ENCODE measurements at regions not wholly inside any gene's neighbourhood (a gene's known extent, or its start where the extent isn't known, plus 50 kb on each side); places are given as distances from the start of the nearest gene placed in this dataset.

DNA sequence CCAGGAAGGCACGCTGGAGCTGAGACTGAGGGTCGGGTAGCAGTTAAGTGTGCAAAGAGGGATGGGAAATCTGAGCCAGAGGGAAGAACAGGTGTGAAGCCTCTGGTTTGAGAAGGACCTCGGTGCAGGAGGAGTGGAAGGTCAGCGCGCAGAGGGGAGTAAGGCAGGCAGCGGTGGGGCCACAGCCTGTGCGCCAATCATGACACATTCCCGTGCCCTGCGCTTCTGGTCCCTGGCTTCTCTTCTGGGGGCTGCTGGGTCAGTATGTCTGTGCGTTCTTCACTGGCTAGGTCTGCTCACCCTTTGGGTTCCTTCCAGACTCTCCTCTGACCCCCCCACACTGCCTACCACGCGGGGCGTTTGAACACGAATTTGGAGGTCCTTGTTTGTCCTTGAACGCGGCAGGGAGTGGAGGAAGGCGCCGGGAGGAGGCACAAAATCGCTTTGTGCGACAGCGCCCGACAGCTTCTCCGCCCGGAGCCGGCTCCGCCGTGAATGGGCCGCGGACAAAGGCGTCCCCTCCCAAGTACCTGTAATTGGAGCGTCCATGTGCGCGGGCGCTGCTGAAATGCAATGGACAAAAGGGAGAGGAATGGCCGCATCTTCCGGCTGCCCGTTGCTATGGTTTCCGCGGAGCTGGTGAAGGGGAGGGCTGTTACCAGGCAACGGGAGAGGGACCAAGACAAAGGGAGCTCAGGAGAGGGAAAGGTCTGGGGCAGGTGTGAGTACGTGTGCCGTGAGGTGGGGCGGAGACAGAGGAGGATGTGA lies 207.2 kb upstream of the SRRM4 start:
- DNase-seq, result no peak

DNA sequence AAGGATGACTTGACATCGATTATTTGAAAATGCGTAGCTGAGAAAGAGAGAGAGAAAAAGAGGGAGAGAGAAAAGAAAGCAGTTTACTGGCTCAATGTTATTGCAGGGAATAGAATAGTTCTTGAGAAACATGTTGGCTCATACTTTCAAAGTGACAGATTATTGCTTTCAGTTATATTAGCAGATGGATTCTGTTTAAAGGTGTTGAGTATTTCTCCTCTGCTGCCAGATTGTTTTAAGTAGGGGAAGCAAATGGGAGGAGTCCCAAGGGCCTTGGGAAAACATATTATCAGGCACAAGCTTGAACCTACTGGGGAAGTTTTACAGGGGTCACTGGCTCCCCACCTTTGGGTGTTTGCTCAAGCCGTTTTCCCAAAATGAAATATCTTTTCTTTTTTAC lies 203.8 kb upstream of the SRRM4 start:
- DNase-seq, result no peak

DNA sequence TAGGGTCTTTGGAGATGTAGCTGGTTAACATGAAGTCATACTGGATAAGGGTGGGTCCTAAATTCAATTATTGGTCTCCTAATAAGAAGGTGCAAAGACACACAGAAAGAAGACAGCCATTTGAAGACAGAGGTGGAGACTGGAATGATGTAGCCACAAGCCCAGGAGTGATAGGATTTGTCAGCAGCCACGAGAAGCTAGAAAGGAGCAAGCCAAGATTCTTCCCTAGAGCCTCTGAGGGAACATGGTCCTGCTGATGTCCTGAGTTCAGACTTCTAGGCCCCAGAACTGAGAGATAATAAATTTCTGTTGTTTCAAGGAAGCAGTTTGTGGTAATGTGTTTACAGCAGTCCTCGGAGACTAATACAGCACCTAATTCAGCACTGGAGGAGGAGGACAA lies 203.3 kb upstream of the SRRM4 start:
- DNase-seq, result no peak

DNA sequence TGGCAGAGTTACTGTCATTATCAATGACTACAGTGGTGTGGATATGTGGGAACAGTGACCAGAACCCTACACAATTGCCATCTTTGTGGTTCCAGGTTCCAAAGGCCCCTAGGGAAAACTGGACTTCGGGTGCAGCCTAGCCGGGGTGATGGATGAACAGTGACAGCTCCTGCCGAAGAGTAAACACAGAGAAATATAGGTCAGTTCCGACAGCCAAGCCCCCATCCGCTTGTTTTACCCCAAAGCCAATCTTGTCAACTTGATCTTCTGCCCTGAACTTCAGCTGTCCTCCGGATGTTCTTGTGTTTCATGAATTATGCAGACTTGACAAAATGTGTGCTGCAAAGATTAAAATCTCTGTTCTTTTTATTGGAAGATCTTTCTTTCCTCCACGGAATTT lies 200.4 kb upstream of the SRRM4 start:
- DNase-seq, result no peak

DNA sequence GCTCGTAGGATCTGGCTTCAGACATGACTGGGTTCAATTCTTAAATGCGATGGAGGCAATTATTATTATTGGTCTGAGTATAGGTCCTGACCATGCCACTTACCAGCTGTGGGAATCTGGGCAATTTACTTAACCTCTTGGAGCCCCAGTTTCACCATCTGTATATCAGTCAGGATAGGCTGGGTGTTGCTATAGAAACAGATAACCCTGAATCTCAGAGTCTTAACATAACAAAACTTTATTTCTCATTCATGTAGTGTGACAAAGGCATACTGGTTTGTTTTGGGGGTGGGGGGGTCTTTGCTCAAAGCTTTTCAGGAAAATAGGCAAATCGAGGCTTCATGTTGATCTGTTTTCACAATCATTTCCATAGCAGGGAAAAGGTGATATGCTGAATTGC lies 199.6 kb upstream of the SRRM4 start:
- no peak for DNase-seq

DNA sequence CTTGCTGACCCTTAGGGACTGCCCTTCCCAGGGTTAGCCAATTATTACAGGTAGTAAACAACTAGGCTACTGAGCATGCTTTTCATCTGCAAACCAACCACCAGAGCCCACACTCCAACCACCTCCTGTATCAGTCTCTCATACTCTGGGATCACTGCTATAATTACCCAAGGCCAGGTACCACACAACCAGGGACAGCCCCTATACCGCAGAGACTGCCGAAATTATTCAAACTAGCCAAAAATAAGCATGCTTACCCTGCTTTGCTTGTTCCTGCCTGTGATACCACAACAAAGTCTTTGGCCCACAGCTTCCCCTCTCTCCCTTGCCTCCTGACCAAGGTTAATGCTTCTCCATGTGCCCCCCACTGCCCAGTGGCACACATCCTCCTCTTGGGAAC lies 197.6 kb upstream of the SRRM4 start:
- DNase-seq, result no peak

DNA sequence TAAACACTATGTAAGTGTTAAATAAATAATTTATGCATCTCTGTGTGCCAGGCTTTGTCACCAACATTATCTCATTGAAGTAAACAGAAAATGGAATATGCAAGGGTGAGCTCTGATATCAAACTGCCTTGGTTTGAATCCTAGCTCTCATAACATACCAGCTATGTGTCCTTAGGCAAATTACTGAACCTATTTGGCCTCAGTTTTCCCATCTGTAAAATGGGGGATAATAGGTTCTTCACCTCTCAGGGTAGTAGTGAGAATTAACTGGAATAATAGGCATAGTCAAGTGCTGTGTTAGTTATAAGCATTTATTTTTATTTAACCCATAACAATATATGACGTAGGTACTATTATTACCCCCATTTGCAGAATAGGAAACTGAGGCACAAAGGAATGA lies 190.8 kb upstream of the SRRM4 start:
- no peak for DNase-seq

DNA sequence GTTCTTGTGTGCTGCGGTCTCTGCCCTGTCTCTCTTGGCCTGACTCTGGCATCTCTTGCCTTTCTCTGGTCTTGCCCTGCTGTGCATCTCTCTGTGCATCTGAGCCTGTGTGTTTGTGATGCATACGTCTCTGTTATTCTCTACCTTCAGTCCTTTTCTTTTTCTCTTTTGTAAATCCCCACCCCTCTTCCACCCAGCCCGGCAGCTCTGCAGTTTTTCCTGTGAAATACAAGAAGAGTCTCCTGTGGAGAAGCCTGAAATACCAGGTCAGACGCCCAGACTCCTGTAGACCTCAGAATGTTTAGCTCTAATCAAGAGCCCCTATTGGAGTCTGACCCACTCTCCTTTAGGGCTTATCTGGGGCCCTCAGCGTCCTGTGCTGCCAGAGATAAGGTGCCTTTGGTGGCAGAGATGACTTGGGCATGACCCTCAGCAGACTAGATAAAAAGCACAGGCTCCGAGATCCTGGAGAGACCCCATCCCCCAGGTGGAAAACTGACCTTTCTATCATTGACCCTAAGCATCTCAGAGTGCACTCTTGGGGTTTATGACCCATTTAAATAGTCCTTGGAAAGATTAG lies 167.5 kb upstream of the SRRM4 start:
- peak; percentile 66 for DNase-seq

DNA sequence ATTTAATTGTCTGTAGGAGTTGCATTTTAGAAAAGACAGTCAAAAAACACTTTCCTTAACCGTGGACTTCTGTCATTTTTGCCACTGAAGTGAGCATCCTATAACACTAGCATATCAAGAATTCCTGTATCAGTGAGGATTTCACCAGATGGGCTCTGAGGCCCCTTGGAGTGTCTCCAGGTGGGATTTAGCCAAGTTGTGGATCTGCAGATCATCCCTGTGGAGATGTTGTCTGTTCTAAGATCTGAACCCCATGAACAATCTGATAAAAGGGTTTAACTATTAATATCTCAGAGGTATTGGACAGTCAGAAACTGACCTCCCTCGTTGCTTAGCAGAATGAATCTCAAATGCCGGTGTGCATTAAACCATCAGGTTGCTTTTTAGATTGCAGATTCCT lies 165.0 kb upstream of the SRRM4 start:
- DNase-seq, result no peak

DNA sequence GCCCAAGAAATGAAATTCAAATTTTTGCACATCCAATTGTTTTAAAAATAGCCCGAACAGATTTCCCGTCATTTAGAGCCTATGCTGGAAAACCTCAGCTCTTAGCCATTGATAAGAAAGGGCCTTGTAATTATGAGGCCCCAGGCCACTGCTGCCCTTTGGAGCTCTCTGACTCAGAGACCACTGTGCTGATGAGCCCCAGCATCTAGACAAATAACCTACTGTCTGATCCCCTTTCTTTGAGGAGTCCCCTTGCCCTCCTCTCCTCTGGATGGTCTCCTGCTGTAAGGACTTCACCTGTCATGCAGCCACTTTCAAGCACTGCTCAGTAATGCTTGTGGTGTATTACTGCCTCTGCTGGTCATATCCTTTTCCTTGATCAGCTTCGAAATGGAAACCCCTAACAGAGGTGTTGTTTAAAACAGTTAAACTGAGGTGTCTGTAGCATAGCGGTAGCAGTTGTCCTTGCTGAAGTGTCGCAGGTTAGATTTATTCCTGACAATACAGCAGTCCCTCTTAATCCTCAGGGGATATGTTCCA lies 159.9 kb upstream of the SRRM4 start:
- DNase-seq, result no peak

DNA sequence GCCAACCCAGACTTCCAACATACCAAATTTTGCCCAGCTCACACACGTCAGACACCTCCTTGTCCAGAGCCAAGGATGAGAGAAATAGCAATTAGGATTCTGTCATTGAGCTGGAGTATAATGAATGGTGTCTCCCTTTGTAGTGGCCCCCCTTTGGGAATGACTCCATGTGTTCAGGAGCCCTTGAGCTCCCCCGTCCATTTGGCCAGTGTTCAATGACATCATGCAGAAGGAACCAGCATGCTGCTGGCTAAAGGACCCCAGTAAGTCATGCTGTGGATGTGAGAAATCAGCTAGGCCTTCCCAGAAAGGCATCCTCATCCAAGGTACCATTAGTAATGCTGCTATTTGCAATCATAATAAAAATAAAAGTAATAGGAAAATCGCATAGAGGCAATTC lies 158.8 kb upstream of the SRRM4 start:
- DNase-seq, result no peak

DNA sequence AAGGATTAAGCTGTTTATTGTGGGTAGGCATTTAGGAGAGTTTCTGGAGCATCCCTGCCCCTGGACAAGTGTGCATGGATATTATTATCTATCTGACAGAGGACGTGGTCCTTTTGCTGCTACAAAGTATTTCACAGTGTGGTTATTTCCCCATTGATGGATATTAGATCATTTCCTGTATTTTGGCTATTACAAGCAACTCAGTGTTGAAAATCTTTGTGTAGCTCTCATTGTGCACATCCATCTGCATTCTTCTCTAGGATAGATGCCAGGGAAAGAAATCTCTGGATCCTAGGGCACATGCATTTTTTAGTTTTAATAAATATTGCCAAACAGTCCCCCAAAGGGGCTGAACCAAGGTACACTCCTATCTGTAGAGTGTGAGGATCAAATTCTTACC lies 154.3 kb upstream of the SRRM4 start:
- no peak for DNase-seq

DNA sequence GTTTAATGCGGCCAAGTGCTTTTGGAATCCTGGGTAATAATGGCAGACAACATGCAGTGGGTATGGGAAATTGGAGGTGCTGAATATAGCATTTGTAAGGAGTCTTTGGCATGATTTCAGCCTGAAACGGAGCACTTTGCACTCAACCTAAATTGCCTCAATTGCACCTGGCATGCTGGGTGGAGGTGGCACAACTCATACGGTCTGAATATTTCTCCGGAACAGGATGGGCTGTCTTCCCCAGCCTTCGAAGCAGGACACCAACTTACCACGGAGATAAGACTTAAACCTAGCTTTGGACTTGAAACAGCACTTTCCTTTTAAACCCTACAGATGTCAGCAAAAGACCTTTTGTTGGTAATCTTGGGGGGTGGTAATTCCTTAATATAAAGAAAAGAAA lies 153.7 kb upstream of the SRRM4 start:
- no peak for DNase-seq

DNA sequence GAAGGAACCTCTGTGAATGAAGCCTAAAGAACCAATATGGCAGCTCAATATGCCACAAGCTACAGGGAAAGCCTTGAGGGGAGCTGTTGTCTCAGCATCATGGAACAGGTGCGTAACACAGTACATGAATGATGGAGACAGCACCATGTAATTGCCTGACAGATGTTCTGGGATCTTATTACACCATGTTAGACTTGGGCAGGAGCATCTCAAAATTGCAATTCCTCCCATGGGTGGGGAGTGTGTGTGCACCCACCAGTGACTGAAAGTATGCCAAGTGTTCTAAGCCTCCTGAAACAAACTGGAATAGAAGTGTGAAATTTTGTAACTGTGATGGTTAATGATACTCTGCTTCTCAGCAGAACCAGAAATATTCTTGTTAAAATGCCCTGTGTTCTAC lies 151.0 kb upstream of the SRRM4 start:
- no peak for DNase-seq

DNA sequence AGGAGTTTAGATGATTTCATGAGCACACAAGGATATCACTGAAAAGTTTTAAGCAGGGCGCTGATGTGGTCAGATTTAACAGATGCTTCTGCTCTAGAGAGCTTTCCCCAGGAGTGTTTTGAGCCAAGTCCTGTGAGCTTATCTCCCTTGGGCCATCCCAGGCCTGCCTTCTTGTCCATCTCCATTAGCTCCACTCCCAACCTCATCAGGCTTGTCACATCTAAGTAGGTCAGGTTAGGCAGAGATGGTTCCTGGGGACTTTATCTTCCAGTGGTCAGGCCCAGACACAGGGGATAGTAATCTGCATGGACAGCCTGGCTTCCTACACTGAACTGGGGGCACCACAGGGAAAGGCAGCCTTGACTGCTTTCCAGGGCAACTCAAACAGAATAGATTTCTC lies 145.4 kb upstream of the SRRM4 start:
- DNase-seq, result no peak

DNA sequence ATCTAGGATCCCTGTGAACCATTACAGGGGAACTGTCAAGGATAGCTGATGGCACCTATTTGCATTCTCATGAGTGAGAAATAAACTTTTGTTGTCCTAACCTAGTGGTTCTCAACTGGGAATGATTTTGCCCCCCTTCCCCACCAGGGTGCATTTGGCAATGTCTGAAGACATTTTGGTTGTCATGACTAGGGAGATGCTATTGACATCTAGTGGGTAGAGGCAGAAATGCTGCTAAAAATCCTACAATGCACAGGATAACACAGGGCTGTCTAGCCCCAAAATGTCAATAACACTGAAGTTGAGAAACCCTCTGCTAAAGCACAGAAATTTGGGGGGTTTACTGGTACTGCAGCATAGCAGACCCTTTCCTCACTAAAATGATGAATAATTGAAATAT lies 140.9 kb upstream of the SRRM4 start:
- peak; percentile 3 for DNase-seq

DNA sequence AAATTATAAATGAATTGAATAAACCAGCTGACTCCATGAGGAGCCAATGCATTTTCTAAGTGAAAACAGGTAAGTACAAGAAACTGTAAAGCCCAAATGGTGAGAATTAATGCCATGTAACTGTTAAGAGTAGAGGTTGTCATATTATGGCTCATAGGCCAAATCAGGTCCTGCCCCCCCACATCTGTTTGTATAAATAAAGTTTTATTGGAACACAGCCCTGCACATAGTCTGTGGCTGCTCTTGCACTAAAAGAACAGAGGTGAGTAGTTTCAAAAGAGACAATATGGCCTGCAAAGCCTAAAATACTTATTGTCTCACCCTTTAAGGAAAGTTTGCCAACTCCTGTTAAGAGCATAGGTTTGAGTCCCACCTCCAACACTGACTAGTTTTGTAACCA lies 140.5 kb upstream of the SRRM4 start:
- no peak for DNase-seq

DNA sequence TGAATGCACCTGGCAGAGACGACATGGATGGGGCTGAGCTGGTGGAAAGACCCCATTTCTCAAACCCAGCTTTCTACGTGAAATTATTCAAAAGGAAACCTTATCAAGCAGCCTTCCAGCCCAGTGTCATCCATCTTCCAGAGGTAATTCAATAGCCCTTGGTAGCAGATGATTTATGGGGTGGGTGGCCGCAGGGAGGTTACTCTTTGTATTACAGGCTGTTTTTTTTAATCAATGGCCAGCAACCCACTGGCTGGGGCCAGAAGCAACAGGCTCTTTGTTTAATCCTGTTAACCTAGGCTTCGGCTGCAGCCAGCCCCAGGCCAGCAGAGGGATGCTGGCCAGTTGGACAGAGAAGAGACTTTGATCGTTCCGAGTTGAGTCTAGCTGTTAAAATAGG lies 139.8 kb upstream of the SRRM4 start:
- DNase-seq, result no peak

DNA sequence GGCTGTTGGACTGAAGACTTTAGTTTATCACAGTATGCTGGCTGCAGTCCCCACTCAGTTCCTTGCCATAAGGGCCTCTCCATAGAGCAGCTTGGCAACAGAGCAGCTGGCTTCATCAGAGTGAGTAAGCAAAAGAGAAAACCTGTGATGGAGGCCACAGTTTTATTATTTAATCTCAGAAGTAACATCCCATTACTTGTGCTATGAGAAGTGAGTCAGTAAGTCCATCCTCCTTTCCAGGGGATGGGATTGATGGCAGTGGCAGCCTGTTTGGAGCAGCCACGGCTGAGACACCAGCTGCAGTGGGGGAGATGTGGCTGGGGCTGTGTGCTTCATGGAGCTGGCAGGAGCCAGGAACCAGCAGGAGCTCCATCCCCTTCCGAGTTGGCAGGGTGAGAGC lies 138.5 kb upstream of the SRRM4 start:
- no peak for DNase-seq

DNA sequence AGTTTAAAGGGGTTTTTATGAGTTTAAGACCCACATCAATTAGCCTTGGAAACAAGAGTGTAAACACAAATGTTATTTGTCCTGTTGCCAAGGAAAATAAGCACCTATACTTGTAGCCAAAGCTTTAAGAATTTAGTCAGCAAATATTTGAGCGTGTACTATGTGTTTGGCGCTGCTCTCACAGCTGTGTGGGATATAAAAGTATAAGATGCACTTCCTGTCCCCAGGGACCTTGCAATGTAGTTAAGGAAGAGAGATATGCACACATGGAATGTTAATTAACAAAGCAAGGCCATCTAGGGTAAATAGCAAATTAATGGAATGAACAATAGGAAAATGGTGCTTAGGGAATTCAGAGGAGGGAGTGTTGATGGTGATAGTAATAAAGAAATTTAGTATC lies 134.9 kb upstream of the SRRM4 start:
- DNase-seq, result no peak

DNA sequence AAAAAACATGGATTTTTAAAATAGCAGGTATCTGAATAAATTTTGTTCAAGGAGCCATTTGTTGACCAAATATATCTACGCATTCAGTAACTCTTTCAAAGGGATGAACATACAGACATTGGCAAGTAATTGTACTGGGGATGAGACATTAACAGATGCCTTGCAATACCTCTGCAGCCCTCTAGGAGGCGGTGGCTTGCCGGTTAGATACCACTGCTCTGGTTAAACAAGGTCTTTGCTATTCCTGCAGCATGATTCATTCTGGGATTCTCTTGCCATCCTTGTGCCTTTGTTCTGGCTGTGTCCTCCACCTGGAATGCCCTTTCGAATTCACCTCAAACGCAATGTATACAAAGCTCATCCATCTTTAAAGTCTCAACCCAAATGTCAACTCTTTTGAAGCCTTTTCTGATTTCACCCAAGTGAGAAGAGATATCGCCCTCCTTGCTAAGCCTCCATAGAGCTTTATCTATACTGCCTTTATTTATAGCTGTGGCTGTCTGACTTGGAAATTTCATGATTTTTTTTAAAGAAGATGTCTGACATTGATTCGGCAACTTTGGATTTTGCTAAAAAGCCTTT lies 131.0 kb upstream of the SRRM4 start:
- peak; percentile 47 for DNase-seq

DNA sequence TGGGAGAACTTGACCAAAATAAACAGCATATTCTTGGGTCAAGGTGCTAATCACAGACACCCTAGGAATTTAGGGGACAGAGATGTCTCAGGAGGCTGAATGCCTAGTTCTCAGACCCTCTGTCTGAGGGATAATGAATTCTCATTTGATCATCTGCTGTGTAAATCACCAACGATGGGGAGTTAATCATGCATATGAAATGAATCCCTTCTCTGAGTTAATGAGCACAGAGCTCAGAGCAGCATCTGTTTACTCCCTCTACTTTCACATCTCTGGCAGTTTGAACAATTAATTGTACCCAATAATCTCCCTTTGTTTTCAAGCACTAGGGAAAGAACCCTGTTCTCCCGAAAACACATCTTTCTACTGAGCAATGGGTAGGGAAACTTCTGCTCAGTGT lies 129.4 kb upstream of the SRRM4 start:
- no peak for DNase-seq

DNA sequence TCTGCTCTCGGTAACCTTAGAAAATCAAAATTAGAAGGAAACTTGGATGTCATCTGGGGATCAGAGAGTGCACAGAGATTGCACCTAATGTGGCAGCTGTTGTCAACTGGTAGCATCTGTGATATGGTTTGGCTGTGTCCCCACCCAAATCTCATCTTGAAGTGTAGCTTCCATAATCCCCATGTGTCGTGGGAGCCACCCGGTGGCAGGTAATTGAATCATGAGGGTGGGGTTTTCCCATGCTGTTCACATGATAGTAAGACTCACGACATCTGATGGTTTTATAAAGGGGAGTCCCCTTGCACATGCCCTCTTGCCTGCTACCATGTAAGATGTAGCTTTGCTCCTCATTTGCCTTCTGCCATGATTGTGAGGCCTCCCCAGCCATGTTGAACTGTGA lies 127.7 kb upstream of the SRRM4 start:
- no peak for DNase-seq

DNA sequence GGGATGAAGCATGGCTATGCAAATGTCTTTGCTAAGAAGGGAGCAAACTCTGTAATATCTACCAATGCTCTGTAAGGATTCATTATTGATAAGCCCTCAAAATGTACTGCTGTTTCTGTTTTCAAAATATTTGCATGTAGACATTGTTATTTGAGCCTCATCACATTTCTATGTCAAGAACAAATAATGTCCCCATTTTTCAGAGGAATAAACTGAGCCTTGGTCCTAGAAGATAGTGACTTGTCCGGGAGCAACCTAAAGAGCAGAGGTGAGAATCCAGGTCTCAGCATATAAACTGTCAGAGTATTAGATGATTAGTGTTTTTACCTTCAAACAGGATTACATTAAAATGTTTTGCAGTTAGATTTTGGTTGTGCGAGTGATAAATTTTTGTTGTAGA lies 125.5 kb upstream of the SRRM4 start:
- no peak for DNase-seq

DNA sequence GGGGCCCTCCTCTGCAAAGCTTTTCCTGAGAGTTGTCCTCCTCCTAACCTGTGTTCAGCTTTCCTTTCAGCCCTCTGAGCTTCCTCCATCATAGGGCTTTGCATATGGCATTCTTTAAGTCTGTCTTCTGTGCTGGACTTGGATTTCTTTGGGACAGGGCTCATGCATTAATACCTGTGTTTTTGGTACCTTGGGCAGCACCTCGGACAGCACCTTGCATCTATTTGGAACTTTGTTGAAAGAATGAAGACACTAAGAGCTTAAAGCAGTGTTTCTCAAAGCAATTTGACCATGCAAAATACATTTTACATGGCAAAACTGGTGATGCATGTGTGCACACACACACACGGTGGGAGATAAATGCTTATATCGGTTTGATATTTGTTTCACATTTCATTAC lies 115.0 kb upstream of the SRRM4 start:
- no peak for DNase-seq

Measured in OCI-M1 (cell line).